H1 (cell line): ENCODE measurements at regions not wholly inside any gene's neighbourhood (a gene's known extent, or its start where the extent isn't known, plus 50 kb on each side); places are given as distances from the start of the nearest gene placed in this dataset.

Experiments
- ATF3 ChIP-seq: IDR thresholded peaks from 2 replicates; pipeline ENCODE4 v1.6.1; 2011; ENCODE audit warnings: low read depth, mild to moderate bottlenecking, low read length; ENCODE audit not compliant: insufficient read depth
- CHD1 ChIP-seq: IDR thresholded peaks from 2 replicates; pipeline ENCODE4 v1.6.1; 2012; ENCODE audit warnings: low read depth, low read length, improper control_type of control experiment
- EP300 ChIP-seq, 2 experiments: IDR thresholded peaks; 1 replicate in 1 of 2; 2 replicates in 1 of 2; pipeline ENCODE4 v1.6.1; 2011 to 2012; ENCODE audit warnings: low read depth in 2 of 2, low read length in 2 of 2, mild to moderate bottlenecking in 2 of 2, borderline replicate concordance in 1 of 2, inconsistent platforms in 1 of 2, moderate library complexity in 1 of 2
- KDM4A ChIP-seq: IDR thresholded peaks from one replicate; pipeline ENCODE4 v1.7.1; 2012; ENCODE audit warnings: low read depth, mild to moderate bottlenecking, moderate library complexity, low read length, inconsistent platforms; ENCODE audit not compliant: severe bottlenecking
- MAFK ChIP-seq: IDR thresholded peaks from 2 replicates; pipeline ENCODE4 v1.6.1; 2012; ENCODE audit warnings: low read depth, mild to moderate bottlenecking, improper control_type of control experiment, low read length
- RFX5 ChIP-seq: IDR thresholded peaks from 2 replicates; pipeline ENCODE4 v1.6.1; 2011; ENCODE audit warnings: low read depth, low read length, improper control_type of control experiment, borderline replicate concordance
- SP2 ChIP-seq: IDR thresholded peaks from 2 replicates; pipeline ENCODE4 v1.6.1; 2012; ENCODE audit warnings: mild to moderate bottlenecking, low read length, inconsistent platforms

- TF ChIP-seq ATF3 (no peak), CHD1 (no peak), KDM4A (no peak), MAFK (no peak), RFX5 (no peak), SP2 (no peak), EP300 (IDR thresholded peaks at IDR 0.05; ENCODE audit: borderline replicate concordance in 1 of 2, low read depth in 2 of 2, low read length in 2 of 2) (no peak)
These were observed 310.0 kb downstream of the PDGFC start (continued) for GRCh38 chr4:156661555-156661954.
